Keratinocyte (primary cell): ENCODE measurements at regions not wholly inside any gene's neighbourhood (a gene's known extent, or its start where the extent isn't known, plus 50 kb on each side); places are given as distances from the start of the nearest gene placed in this dataset.

Source experiments
- DNase-seq: peaks from one replicate; pipeline ENCODE4 v3.0.0-alpha.2; 2011; ENCODE audit warnings: low read depth, missing footprints, low spot score
- FAIRE-seq: peaks from 2 replicates; lab custom pipeline; 2011; peaks lifted over from hg19 to GRCh38; lab: Jason Lieb, UNC
- H2AFZ ChIP-seq: 2 replicates; pipeline ENCODE4 v1.6.0; 2012; ENCODE audit warnings: low read length, control low read depth, inconsistent platforms; ENCODE audit not compliant: control insufficient read depth
- H3K27ac ChIP-seq: 2 replicates; pipeline ENCODE4 v1.5.1; 2011; ENCODE audit warnings: low read length; ENCODE audit not compliant: control insufficient read depth, insufficient read depth
- H3K27me3 ChIP-seq: 3 replicates; pipeline ENCODE4 v1.6.0; 2011; ENCODE audit warnings: low read length; ENCODE audit not compliant: control insufficient read depth, insufficient read depth; ENCODE audit errors: extremely low read depth
- H3K36me3 ChIP-seq, 2 experiments: 2 replicates in 1 of 2; 3 replicates in 1 of 2; pipeline ENCODE4 v1.5.1; 2011; ENCODE audit warnings: low read length in 2 of 2, mild to moderate bottlenecking in 1 of 2; ENCODE audit not compliant: control insufficient read depth in 2 of 2, insufficient read depth in 2 of 2; ENCODE audit errors: extremely low read depth in 1 of 2
- H3K4me1 ChIP-seq: 3 replicates; pipeline ENCODE4 v1.5.1; 2011; ENCODE audit warnings: low read length; ENCODE audit not compliant: control insufficient read depth, insufficient read depth; ENCODE audit errors: extremely low read depth
- H3K4me2 ChIP-seq: 3 replicates; pipeline ENCODE4 v1.6.0; 2011; ENCODE audit warnings: low read depth, low read length; ENCODE audit not compliant: control insufficient read depth, insufficient read depth; ENCODE audit errors: extremely low read depth
- H3K4me3 ChIP-seq, 3 experiments: fragments of 200-600 bp in 1 of 3; sonication (generic) in 1 of 3; 2 replicates in 2 of 3; 3 replicates in 1 of 3; pipeline ENCODE4 v1.5.1; 2011 to 2016; ENCODE audit warnings: low read length in 3 of 3, mild to moderate bottlenecking in 3 of 3, control low read depth in 2 of 3, inconsistent platforms in 1 of 3, low read depth in 1 of 3, mixed read lengths in 1 of 3, mixed run types in 1 of 3, moderate library complexity in 1 of 3; ENCODE audit not compliant: control insufficient read depth in 2 of 3, insufficient read depth in 2 of 3; ENCODE audit errors: extremely low read depth in 1 of 3
- H3K79me2 ChIP-seq: 2 replicates; pipeline ENCODE4 v1.6.0; 2012; ENCODE audit warnings: low read length; ENCODE audit not compliant: control insufficient read depth, insufficient read depth
- H3K9ac ChIP-seq: 3 replicates; pipeline ENCODE4 v1.6.0; 2011; ENCODE audit warnings: low read length; ENCODE audit not compliant: control insufficient read depth, insufficient read depth; ENCODE audit errors: extremely low read depth
- H3K9me1 ChIP-seq: 3 replicates; pipeline ENCODE4 v1.6.0; 2011; ENCODE audit warnings: low read length; ENCODE audit not compliant: control insufficient read depth, insufficient read depth; ENCODE audit errors: extremely low read depth
- H3K9me3 ChIP-seq: 2 replicates; pipeline ENCODE4 v1.5.1; 2012; ENCODE audit warnings: low read depth, low read length; ENCODE audit not compliant: control insufficient read depth
- H4K20me1 ChIP-seq: 3 replicates; pipeline ENCODE4 v1.6.0; 2011; ENCODE audit warnings: low read length; ENCODE audit not compliant: control insufficient read depth, insufficient read depth; ENCODE audit errors: extremely low read depth
- EZH2 ChIP-seq: IDR thresholded peaks from one replicate; pipeline ENCODE4 v1.6.1; 2012; ENCODE audit warnings: inconsistent platforms, mild to moderate bottlenecking, low read length, moderate library complexity
- dilution Hi-C: fragments of 300-500 bp; cut with MboI; formaldehyde crosslinking; loops from one replicate; pipeline ENCODE4 v1.7.0; 2020; ENCODE audit warnings: low sequenced_read_pairs; ENCODE audit not compliant: extremely low pct_ligation_motif_present
- TF ChIP-seq, protein P1 (sequence below), 3 experiments: IDR thresholded peaks in 1 of 3; conservative IDR thresholded peaks in 1 of 3; optimal IDR thresholded peaks in 1 of 3; 2 replicates in 2 of 3; 3 replicates in 1 of 3; pipeline versions ENCODE3 to v1.5.1; 2011; ENCODE audit warnings: low read length in 3 of 3, mild to moderate bottlenecking in 3 of 3, moderate library complexity in 2 of 3, control low read depth in 1 of 3, inconsistent platforms in 1 of 3; ENCODE audit not compliant: insufficient read depth in 2 of 3; ENCODE audit errors: extremely low read depth in 1 of 3

GRCh38 chr9:86829496-86830046 is 117.7 kb downstream of the GAS1 start:
- Histone ChIP-seq H3K4me1 (no peaks in the 10 kb centered on the region), H3K36me3 (no peaks in the 10 kb centered on the region), H3K4me2 (no peak overlapping the region), H3K27ac (no peak overlapping the region), H3K9me3 (no peaks in the 10 kb centered on the region), H3K9ac (no peak overlapping the region), H3K9me1 (no peaks in the 10 kb centered on the region), H3K4me3 (no peak overlapping the region), H3K79me2 (no peaks in the 10 kb centered on the region), H2AFZ (no peak overlapping the region), H4K20me1 (no peaks in the 10 kb centered on the region), H3K27me3 (no peaks in the 10 kb centered on the region)
- TF ChIP-seq EZH2: no peak
- TF ChIP-seq, protein P1, sequence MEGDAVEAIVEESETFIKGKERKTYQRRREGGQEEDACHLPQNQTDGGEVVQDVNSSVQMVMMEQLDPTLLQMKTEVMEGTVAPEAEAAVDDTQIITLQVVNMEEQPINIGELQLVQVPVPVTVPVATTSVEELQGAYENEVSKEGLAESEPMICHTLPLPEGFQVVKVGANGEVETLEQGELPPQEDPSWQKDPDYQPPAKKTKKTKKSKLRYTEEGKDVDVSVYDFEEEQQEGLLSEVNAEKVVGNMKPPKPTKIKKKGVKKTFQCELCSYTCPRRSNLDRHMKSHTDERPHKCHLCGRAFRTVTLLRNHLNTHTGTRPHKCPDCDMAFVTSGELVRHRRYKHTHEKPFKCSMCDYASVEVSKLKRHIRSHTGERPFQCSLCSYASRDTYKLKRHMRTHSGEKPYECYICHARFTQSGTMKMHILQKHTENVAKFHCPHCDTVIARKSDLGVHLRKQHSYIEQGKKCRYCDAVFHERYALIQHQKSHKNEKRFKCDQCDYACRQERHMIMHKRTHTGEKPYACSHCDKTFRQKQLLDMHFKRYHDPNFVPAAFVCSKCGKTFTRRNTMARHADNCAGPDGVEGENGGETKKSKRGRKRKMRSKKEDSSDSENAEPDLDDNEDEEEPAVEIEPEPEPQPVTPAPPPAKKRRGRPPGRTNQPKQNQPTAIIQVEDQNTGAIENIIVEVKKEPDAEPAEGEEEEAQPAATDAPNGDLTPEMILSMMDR (optimal IDR thresholded peaks at IDR 0.05 in 1 of 3, IDR thresholded peaks at IDR 0.05 in 1 of 3, conservative IDR thresholded peaks at IDR 0.05 in 1 of 3; ENCODE audit: extremely low read depth in 1 of 3, insufficient read depth in 2 of 3, low read length in 3 of 3): no peak
- DNase-seq (no peak), FAIRE-seq (no peak)
- dilution Hi-C loops: no loop called here

- DNase-seq (no peak), FAIRE-seq (no peak)
- H3K36me3 ChIP-seq: no peaks in the 10 kb centered on the region
Observed at GRCh38 chr9:86828631-86829030, 118.7 kb downstream of the GAS1 start.

More at GRCh38 chr9:86828631-86829030, 118.7 kb downstream of the GAS1 start:
- Histone ChIP-seq H3K9me3 (no peaks in the 10 kb centered on the region), H3K9me1 (no peaks in the 10 kb centered on the region), H3K9ac (no peak overlapping the region), H3K4me1 (no peaks in the 10 kb centered on the region), H3K79me2 (no peaks in the 10 kb centered on the region), H3K4me2 (no peak overlapping the region), H3K4me3 (no peak overlapping the region), H4K20me1 (no peaks in the 10 kb centered on the region), H3K27me3 (no peaks in the 10 kb centered on the region), H3K27ac (no peak overlapping the region), H2AFZ (no peak overlapping the region)
- dilution Hi-C loops: no loop called here
- TF ChIP-seq, protein P1 (optimal IDR thresholded peaks at IDR 0.05 in 1 of 3, IDR thresholded peaks at IDR 0.05 in 1 of 3, conservative IDR thresholded peaks at IDR 0.05 in 1 of 3; ENCODE audit: extremely low read depth in 1 of 3, insufficient read depth in 2 of 3, low read length in 3 of 3): no peak
- TF ChIP-seq EZH2: no peak
